ENCODE measurements at regions not wholly inside any gene's neighbourhood (a gene's known extent, or its start where the extent isn't known, plus 50 kb on each side); places are given as distances from the start of the nearest gene placed in this dataset.
"Not testable (repeated sequence)": the region's sequence is repeated elsewhere in the genome, so short reads cannot be mapped to it uniquely, and the experiment has no call there.

DNA sequence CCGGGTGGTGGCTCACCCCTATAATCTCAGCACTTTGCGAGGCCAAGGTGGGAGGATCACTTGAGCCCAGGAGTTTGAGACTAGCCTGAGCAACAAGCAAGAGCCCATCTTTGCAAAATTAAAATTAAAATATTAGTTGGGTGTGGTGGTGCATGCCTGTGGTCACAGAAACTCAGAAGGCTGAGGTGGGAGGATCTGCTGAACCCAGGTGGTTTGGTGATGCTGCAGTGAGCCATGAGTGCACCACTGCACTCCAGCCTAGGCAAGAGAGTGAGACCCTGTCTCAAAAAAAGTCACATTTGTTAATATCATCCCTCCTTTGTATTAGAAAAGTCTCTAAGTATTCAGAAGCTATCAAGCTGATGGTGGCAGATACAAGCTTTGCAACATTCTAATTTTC is 317.5 kb downstream of the ANKRD30A start:
- TF ChIP-seq, protein P1, sequence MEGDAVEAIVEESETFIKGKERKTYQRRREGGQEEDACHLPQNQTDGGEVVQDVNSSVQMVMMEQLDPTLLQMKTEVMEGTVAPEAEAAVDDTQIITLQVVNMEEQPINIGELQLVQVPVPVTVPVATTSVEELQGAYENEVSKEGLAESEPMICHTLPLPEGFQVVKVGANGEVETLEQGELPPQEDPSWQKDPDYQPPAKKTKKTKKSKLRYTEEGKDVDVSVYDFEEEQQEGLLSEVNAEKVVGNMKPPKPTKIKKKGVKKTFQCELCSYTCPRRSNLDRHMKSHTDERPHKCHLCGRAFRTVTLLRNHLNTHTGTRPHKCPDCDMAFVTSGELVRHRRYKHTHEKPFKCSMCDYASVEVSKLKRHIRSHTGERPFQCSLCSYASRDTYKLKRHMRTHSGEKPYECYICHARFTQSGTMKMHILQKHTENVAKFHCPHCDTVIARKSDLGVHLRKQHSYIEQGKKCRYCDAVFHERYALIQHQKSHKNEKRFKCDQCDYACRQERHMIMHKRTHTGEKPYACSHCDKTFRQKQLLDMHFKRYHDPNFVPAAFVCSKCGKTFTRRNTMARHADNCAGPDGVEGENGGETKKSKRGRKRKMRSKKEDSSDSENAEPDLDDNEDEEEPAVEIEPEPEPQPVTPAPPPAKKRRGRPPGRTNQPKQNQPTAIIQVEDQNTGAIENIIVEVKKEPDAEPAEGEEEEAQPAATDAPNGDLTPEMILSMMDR (IDR thresholded peaks at IDR 0.05) = no peak
- ChIA-PET CTCF (no interaction called here), POLR2A (no interaction called here)
- no peak for DNase-seq
- Mint-ChIP-seq H3K36me3 (ENCODE audit: low read depth) (no peaks in the 10 kb centered on the region), H3K27me3 (no peaks in the 10 kb centered on the region), H3K4me3 (no peak overlapping the region), H3K27ac (no peak overlapping the region), H3K9me3 (peaks cover 8% of the 10 kb centered on the region), H3K4me1 (ENCODE audit: low read depth) (no peaks in the 10 kb centered on the region)
- ATAC-seq = no peak
- intact Hi-C loops (cut with micrococcal nuclease) = no loop called here

DNA sequence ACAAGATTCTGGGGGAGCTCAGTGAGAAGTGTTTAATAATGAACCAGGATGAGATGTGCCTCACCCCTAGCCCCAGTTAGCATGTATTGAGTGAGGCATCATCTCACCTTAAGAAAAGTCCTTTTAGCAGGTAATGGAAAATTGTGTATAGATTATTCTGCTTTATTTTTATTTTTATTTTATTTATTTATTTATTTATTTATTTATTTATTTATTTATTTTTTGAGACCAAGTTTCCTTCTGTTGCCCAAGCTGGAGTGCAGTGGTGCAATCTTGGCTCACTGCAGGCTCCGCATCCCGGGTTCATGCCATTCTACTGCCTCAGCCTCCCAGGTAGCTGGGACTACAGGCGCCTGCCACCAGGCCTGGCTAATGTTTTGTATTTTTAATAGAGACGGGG is 315.8 kb downstream of the ANKRD30A start:
- POLR2A ChIA-PET = not testable (repeated sequence)

DNA sequence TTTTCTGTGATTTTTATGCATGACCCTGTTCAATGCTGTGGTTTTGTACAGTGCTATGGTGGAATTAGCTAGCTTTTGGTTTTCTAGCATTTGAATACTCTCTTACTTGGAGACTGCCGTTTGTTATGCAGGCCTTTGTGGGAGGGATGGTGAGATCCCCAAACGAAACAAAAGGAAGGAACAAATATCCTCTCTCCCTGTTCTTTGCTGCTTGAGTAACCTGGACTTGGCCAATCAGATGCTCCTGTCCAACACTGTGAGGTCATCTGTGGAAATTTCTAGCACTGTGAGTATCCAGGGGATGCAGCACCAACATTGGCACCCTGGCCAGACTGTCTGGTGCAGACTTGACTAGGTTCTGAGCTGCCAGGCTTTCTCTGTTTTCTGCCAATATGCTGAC is 314.4 kb downstream of the ANKRD30A start:
- Mint-ChIP-seq H3K4me3 (no peak overlapping the region), H3K27me3 (no peaks in the 10 kb centered on the region), H3K9me3 (peaks cover 9% of the 10 kb centered on the region), H3K27ac (no peak overlapping the region), H3K4me1 (ENCODE audit: low read depth) (no peaks in the 10 kb centered on the region), H3K36me3 (ENCODE audit: low read depth) (no peaks in the 10 kb centered on the region)
- POLR2A ChIA-PET = no interaction called here
- CTCF ChIA-PET = no interaction called here
- TF ChIP-seq, protein P1 (IDR thresholded peaks at IDR 0.05) = no peak
- DNase-seq (no peak), ATAC-seq (no peak)
- intact Hi-C loops (cut with micrococcal nuclease) = no loop called here

More for the DNA sequence above, 315.8 kb downstream of the ANKRD30A start:
- H3K36me3 Mint-ChIP-seq (ENCODE audit: low read depth); DNase-seq; H3K27ac Mint-ChIP-seq; CTCF ChIA-PET; H3K4me1 Mint-ChIP-seq (ENCODE audit: low read depth); intact Hi-C loops (cut with micrococcal nuclease); H3K4me3 Mint-ChIP-seq; ATAC-seq; H3K27me3 Mint-ChIP-seq: not testable (repeated sequence)
- H3K9me3 Mint-ChIP-seq = peaks cover 10% of the 10 kb centered on the region

DNA sequence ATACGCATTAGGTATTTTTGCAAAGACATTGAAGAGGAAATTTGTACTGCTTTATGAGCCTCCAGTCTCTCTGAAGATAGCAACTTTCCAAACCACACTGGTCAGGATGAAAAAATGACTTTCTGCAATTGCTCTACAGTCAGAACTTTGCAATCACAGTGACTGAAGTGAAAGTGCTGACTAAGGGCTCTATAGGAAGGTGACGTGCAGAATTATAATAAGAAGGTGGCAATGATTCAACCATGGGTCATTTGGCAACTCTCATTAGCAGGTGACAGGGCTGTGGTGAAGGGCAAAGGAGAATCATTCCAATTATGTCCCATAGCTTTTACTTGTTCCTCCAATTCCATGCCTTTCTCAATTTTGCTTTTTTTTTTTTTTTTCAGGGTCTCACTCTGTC is 311.0 kb downstream of the ANKRD30A start:
- DNase-seq (no peak), ATAC-seq (no peak)
- H3K4me1 Mint-ChIP-seq (ENCODE audit: low read depth) = no peaks in the 10 kb centered on the region
- ChIA-PET POLR2A (no interaction called here), CTCF (no interaction called here)
- TF ChIP-seq, protein P1 (IDR thresholded peaks at IDR 0.05) = no peak
- H3K9me3 Mint-ChIP-seq = peaks cover 4% of the 10 kb centered on the region
- H3K4me3 Mint-ChIP-seq = no peak overlapping the region
- no peaks in the 10 kb centered on the region for H3K36me3 Mint-ChIP-seq (ENCODE audit: low read depth)
- H3K27ac Mint-ChIP-seq = no peak overlapping the region
- intact Hi-C loops (cut with micrococcal nuclease) = no loop called here
- no peaks in the 10 kb centered on the region for H3K27me3 Mint-ChIP-seq

DNA sequence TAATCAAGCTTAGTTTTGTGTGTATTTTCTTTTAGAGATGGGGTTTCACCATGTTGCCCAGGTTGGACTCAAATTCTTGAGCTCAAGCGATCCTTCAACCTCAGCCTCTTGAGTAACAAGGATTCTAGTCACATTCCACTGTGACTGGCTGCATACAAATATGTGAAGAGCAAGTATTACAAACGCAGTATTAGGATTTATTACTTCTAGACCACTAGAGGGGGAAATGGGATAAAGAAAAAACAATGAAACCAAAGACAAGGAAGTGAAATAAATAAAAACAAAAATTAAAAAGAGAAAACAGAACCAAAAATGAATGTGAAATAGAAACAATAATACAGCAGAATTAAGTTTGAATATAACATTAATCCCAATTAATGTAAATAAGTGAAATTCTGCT is 308.7 kb downstream of the ANKRD30A start:
- Mint-ChIP-seq H3K4me3 (no peak overlapping the region), H3K27me3 (no peaks in the 10 kb centered on the region), H3K36me3 (ENCODE audit: low read depth) (no peaks in the 10 kb centered on the region), H3K4me1 (ENCODE audit: low read depth) (no peaks in the 10 kb centered on the region), H3K27ac (no peak overlapping the region), H3K9me3 (peaks cover 2% of the 10 kb centered on the region)
- intact Hi-C loops (cut with micrococcal nuclease) = no loop called here
- CTCF ChIA-PET = no interaction called here
- ATAC-seq (no peak), DNase-seq (no peak)
- POLR2A ChIA-PET = no interaction called here
- TF ChIP-seq, protein P1 (IDR thresholded peaks at IDR 0.05) = no peak

All from activated CD8-positive, alpha-beta T cell treated with anti-CD3 and anti-CD28 coated beads for 36 hours (primary cell).